Smooth muscle cell (in vitro differentiated cells): ENCODE measurements at regions not wholly inside any gene's neighbourhood (a gene's known extent, or its start where the extent isn't known, plus 50 kb on each side); places are given as distances from the start of the nearest gene placed in this dataset.

Source experiments
- DNase-seq: peaks from one replicate; lab custom pipeline; 2025; ENCODE audit not compliant: unreplicated experiment; lab: John Stamatoyannopoulos, UW
- H2AFZ ChIP-seq: fragments of 200-600 bp; sonication (generic); 2 replicates; pipeline ENCODE4 v1.6.0; 2016; ENCODE audit warnings: antibody characterized with exemption, low read depth, mild to moderate bottlenecking
- H3F3A ChIP-seq: fragments of 200-600 bp; sonication (generic); 2 replicates; pipeline ENCODE4 v1.6.0; 2017; ENCODE audit warnings: antibody characterized with exemption, low read depth
- H3K27ac ChIP-seq: fragments of 200-600 bp; sonication (generic); 2 replicates; pipeline ENCODE4 v1.5.1; 2016; ENCODE audit warnings: low read depth, mild to moderate bottlenecking
- H3K27me3 ChIP-seq: fragments of 200-600 bp; sonication (generic); 2 replicates; pipeline ENCODE4 v1.6.1; 2016; ENCODE audit warnings: low read depth, mild to moderate bottlenecking
- H3K36me3 ChIP-seq: fragments of 200-600 bp; sonication (generic); 2 replicates; pipeline ENCODE4 v1.5.1; 2016; ENCODE audit warnings: low read depth
- H3K4me1 ChIP-seq: fragments of 200-600 bp; sonication (generic); 2 replicates; pipeline ENCODE4 v1.5.1; 2016; ENCODE audit warnings: low read depth
- H3K4me2 ChIP-seq: fragments of 200-600 bp; sonication (generic); 2 replicates; pipeline ENCODE4 v1.6.0; 2016; ENCODE audit warnings: mild to moderate bottlenecking
- H3K4me3 ChIP-seq: fragments of 200-600 bp; sonication (generic); 2 replicates; pipeline ENCODE4 v1.5.1; 2016; ENCODE audit warnings: mild to moderate bottlenecking
- H3K79me2 ChIP-seq: fragments of 200-600 bp; sonication (generic); 2 replicates; pipeline ENCODE4 v1.6.0; 2016; ENCODE audit warnings: low read depth, mild to moderate bottlenecking
- H3K9ac ChIP-seq: fragments of 200-600 bp; sonication (generic); 2 replicates; pipeline ENCODE4 v1.6.0; 2016; ENCODE audit warnings: low read depth
- H3K9me3 ChIP-seq: fragments of 200-600 bp; sonication (generic); replicated peaks from 2 replicates; pipeline ENCODE4 v1.5.1; 2016; ENCODE audit warnings: low read depth
- H4K20me1 ChIP-seq: fragments of 200-600 bp; sonication (generic); 2 replicates; pipeline ENCODE4 v1.6.0; 2016; ENCODE audit warnings: low read depth
- CTCF ChIP-seq: fragments of 200-600 bp; sonication (generic); IDR thresholded peaks from 2 replicates; pipeline ENCODE4 v1.5.1; 2017; ENCODE audit warnings: borderline replicate concordance, mild to moderate bottlenecking, antibody characterized with exemption; ENCODE audit not compliant: insufficient read depth, poor library complexity, severe bottlenecking
- WGBS: methylation state at CpG from one replicate; pipeline ENCODE4 v1.1.7; 2016; ENCODE audit warnings: low lambda C conversion rate; 5-methylcytosine and 5-hydroxymethylcytosine counted together

- H2AFZ ChIP-seq, result no peak overlapping the region
- no peaks in the 10 kb centered on the region for H3K27me3 ChIP-seq
- no peaks in the 10 kb centered on the region for H3F3A ChIP-seq
- no peak overlapping the region for H3K4me2 ChIP-seq
- H3K4me3 ChIP-seq, result no peak overlapping the region
- no peak for DNase-seq
- no peaks in the 10 kb centered on the region for H3K36me3 ChIP-seq
- no peak overlapping the region for H3K27ac ChIP-seq
- H4K20me1 ChIP-seq, result no peaks in the 10 kb centered on the region
- WGBS, result 85% methylated on average over 1 of the region's 1 CpG
- no peaks in the 10 kb centered on the region for H3K9me3 ChIP-seq
- H3K9ac ChIP-seq, result no peak overlapping the region
- H3K4me1 ChIP-seq, result no peaks in the 10 kb centered on the region
- TF ChIP-seq CTCF, result no peak
- no peaks in the 10 kb centered on the region for H3K79me2 ChIP-seq
Observed at GRCh38 chr12:40474630-40475029, 217.6 kb upstream of the CNTN1 start.

- no peak for TF ChIP-seq CTCF
- no peak for DNase-seq
- Histone ChIP-seq H3K4me2 (no peak overlapping the region), H3K9ac (no peak overlapping the region), H3F3A (no peaks in the 10 kb centered on the region), H4K20me1 (no peaks in the 10 kb centered on the region), H3K4me1 (no peaks in the 10 kb centered on the region), H3K79me2 (no peaks in the 10 kb centered on the region), H3K9me3 (no peaks in the 10 kb centered on the region), H3K27ac (no peak overlapping the region), H3K36me3 (no peaks in the 10 kb centered on the region), H3K27me3 (no peaks in the 10 kb centered on the region), H3K4me3 (no peak overlapping the region), H2AFZ (no peak overlapping the region)
- 88% methylated on average over 3 of the region's 3 CpGs for WGBS
Observed at GRCh38 chr12:40499856-40500255, 192.4 kb upstream of the CNTN1 start.

- H3K79me2 ChIP-seq, result no peaks in the 10 kb centered on the region
- 88% methylated on average over 3 of the region's 3 CpGs for WGBS
- H3K9me3 ChIP-seq, result no peaks in the 10 kb centered on the region
- no peak overlapping the region for H2AFZ ChIP-seq
- H3K9ac ChIP-seq, result no peak overlapping the region
- no peak for TF ChIP-seq CTCF
- no peaks in the 10 kb centered on the region for H3K4me1 ChIP-seq
- no peaks in the 10 kb centered on the region for H4K20me1 ChIP-seq
- H3K4me3 ChIP-seq, result no peak overlapping the region
- no peaks in the 10 kb centered on the region for H3K36me3 ChIP-seq
- H3F3A ChIP-seq, result no peaks in the 10 kb centered on the region
- H3K27me3 ChIP-seq, result no peaks in the 10 kb centered on the region
- H3K4me2 ChIP-seq, result no peak overlapping the region
- no peak overlapping the region for H3K27ac ChIP-seq
- DNase-seq, result no peak
Observed at GRCh38 chr12:40502322-40502721, 189.9 kb upstream of the CNTN1 start.

- Histone ChIP-seq H3K4me1 (no peaks in the 10 kb centered on the region), H3K4me3 (no peak overlapping the region), H3K9me3 (no peaks in the 10 kb centered on the region), H3K79me2 (no peaks in the 10 kb centered on the region), H3K9ac (no peak overlapping the region), H3K4me2 (no peak overlapping the region), H3F3A (no peaks in the 10 kb centered on the region), H3K27me3 (no peaks in the 10 kb centered on the region), H4K20me1 (no peaks in the 10 kb centered on the region), H3K36me3 (no peaks in the 10 kb centered on the region), H2AFZ (no peak overlapping the region), H3K27ac (no peak overlapping the region)
- WGBS, result 53% methylated on average over 1 of the region's 1 CpG
- no peak for TF ChIP-seq CTCF
- DNase-seq, result no peak
Observed at GRCh38 chr12:40505327-40505726, 186.9 kb upstream of the CNTN1 start.
